AG20443 (cell line): ENCODE measurements at regions not wholly inside any gene's neighbourhood (a gene's known extent, or its start where the extent isn't known, plus 50 kb on each side); places are given as distances from the start of the nearest gene placed in this dataset.
A peak's percentile ranks its signal among the peaks of the same experiment; 100 is the strongest.

Source experiments
- DNase-seq: peaks from one replicate; pipeline ENCODE4 v3.0.0; 2012; ENCODE audit warnings: low spot score, mixed read lengths

- no peak for DNase-seq
Measured at GRCh38 chr10:3455385-3456334, 283.1 kb upstream of the PITRM1 start.

- peak; percentile 63 for DNase-seq
Measured at GRCh38 chr10:3452683-3453361, 280.2 kb upstream of the PITRM1 start.

GRCh38 chr10:3452173-3452626, 279.6 kb upstream of the PITRM1 start:
- peak; percentile 70 for DNase-seq

GRCh38 chr10:3451516-3452172, 279.1 kb upstream of the PITRM1 start:
- peak; percentile 24 for DNase-seq

- no peak for DNase-seq
Measured at GRCh38 chr10:3446221-3446620, 273.6 kb upstream of the PITRM1 start.

- DNase-seq, result no peak
Measured at GRCh38 chr10:3445648-3446047, 273.1 kb upstream of the PITRM1 start.

- DNase-seq, result no peak
Measured at GRCh38 chr10:3442451-3442990, 269.9 kb upstream of the PITRM1 start.

GRCh38 chr10:3439183-3439582, 266.6 kb upstream of the PITRM1 start:
- DNase-seq, result no peak

GRCh38 chr10:3438606-3439005, 266.0 kb upstream of the PITRM1 start:
- no peak for DNase-seq

GRCh38 chr10:3435671-3436070, 263.1 kb upstream of the PITRM1 start:
- DNase-seq, result no peak

- DNase-seq, result no peak
Measured at GRCh38 chr10:3433988-3434387, 261.4 kb upstream of the PITRM1 start.

- no peak for DNase-seq
Measured at GRCh38 chr10:3433131-3433530, 260.5 kb upstream of the PITRM1 start.

GRCh38 chr10:3432081-3432825, 259.7 kb upstream of the PITRM1 start:
- DNase-seq, result no peak

- DNase-seq, result no peak
Measured at GRCh38 chr10:3430501-3430900, 257.9 kb upstream of the PITRM1 start.

- DNase-seq, result no peak
Measured at GRCh38 chr10:3429676-3430075, 257.1 kb upstream of the PITRM1 start.

- no peak for DNase-seq
Measured at GRCh38 chr10:3428826-3429225, 256.2 kb upstream of the PITRM1 start.

- DNase-seq, result no peak
Measured at GRCh38 chr10:3427950-3428354, 255.4 kb upstream of the PITRM1 start.

GRCh38 chr10:3427347-3427746, 254.8 kb upstream of the PITRM1 start:
- no peak for DNase-seq

- peak; percentile 39 for DNase-seq
Measured at GRCh38 chr10:3426190-3426845, 253.7 kb upstream of the PITRM1 start.

- DNase-seq, result no peak
Measured at GRCh38 chr10:3425716-3426115, 253.1 kb upstream of the PITRM1 start.

GRCh38 chr10:3425261-3425660, 252.7 kb upstream of the PITRM1 start:
- no peak for DNase-seq
